Mesenchymal stem cell (in vitro differentiated cells and primary cell): ENCODE measurements at regions not wholly inside any gene's neighbourhood (a gene's known extent, or its start where the extent isn't known, plus 50 kb on each side); places are given as distances from the start of the nearest gene placed in this dataset.

Source experiments
- DNase-seq: peaks from one replicate; pipeline ENCODE4 v3.0.0-alpha.2; 2013
- H2AFZ ChIP-seq: one replicate; pipeline ENCODE4 v1.6.1; 2013; ENCODE audit warnings: low read depth, mild to moderate bottlenecking, control low read depth, inconsistent platforms, low read length, moderate library complexity
- H2AK5ac ChIP-seq: 2 replicates; pipeline ENCODE4 v1.6.1; 2013; ENCODE audit warnings: low read length, moderate library complexity, mild to moderate bottlenecking, inconsistent platforms; ENCODE audit not compliant: severe bottlenecking
- H2BK120ac ChIP-seq: one replicate; pipeline ENCODE4 v1.6.1; 2013; ENCODE audit warnings: low read depth, mild to moderate bottlenecking, inconsistent platforms, low read length, moderate library complexity
- H2BK12ac ChIP-seq, 2 experiments: one replicate each; pipeline ENCODE4 v1.6.1; 2013; ENCODE audit warnings: inconsistent platforms in 2 of 2, low read length in 2 of 2, mild to moderate bottlenecking in 2 of 2, moderate library complexity in 2 of 2, control low read depth in 1 of 2
- H2BK15ac ChIP-seq: one replicate; pipeline ENCODE4 v1.6.1; 2013; ENCODE audit warnings: mild to moderate bottlenecking, low read depth, inconsistent platforms; ENCODE audit not compliant: poor library complexity, severe bottlenecking
- H2BK5ac ChIP-seq: 2 replicates; pipeline ENCODE4 v1.6.1; 2013; ENCODE audit warnings: low read depth, mild to moderate bottlenecking, low read length, control low read depth, inconsistent platforms; ENCODE audit not compliant: poor library complexity, severe bottlenecking
- H3K14ac ChIP-seq, 2 experiments: one replicate each; pipeline ENCODE4 v1.6.1; 2013; ENCODE audit warnings: inconsistent platforms in 2 of 2, low read length in 2 of 2, control low read depth in 1 of 2, mild to moderate bottlenecking in 1 of 2, moderate library complexity in 1 of 2
- H3K18ac ChIP-seq, 2 experiments: one replicate each; pipeline ENCODE4 v1.6.1; 2013; ENCODE audit warnings: inconsistent platforms in 2 of 2, low read length in 2 of 2, control low read depth in 1 of 2, low read depth in 1 of 2, mild to moderate bottlenecking in 1 of 2
- H3K23ac ChIP-seq, 2 experiments: one replicate each; pipeline ENCODE4 v1.6.1; 2013; ENCODE audit warnings: inconsistent platforms in 2 of 2, low read length in 2 of 2, mild to moderate bottlenecking in 2 of 2, moderate library complexity in 2 of 2, control low read depth in 1 of 2
- H3K27ac ChIP-seq: 2 replicates; pipeline ENCODE4 v1.5.1; 2013; ENCODE audit warnings: mild to moderate bottlenecking, moderate library complexity, low read length, control low read depth, inconsistent platforms; ENCODE audit not compliant: poor library complexity, severe bottlenecking
- H3K27me3 ChIP-seq, 2 experiments: 2 replicates each; pipeline versions ENCODE4 v1.6.1 to v1.7.0; 2013; ENCODE audit warnings: low read length in 2 of 2, mild to moderate bottlenecking in 2 of 2, moderate library complexity in 2 of 2, control low read depth in 1 of 2, inconsistent platforms in 1 of 2; ENCODE audit not compliant: control insufficient read depth in 1 of 2, insufficient read depth in 1 of 2
- H3K36me3 ChIP-seq, 2 experiments: 2 replicates each; pipeline versions ENCODE4 v1.6.1 to v1.7.0; 2013; ENCODE audit warnings: low read length in 2 of 2, control low read depth in 1 of 2, inconsistent platforms in 1 of 2, low read depth in 1 of 2, mild to moderate bottlenecking in 1 of 2; ENCODE audit not compliant: insufficient read depth in 2 of 2, control insufficient read depth in 1 of 2
- H3K4ac ChIP-seq, 2 experiments: one replicate each; pipeline ENCODE4 v1.6.1; 2013; ENCODE audit warnings: inconsistent platforms in 2 of 2, low read length in 2 of 2, mild to moderate bottlenecking in 2 of 2, moderate library complexity in 2 of 2, control low read depth in 1 of 2, low read depth in 1 of 2
- H3K4me1 ChIP-seq: 2 replicates; pipeline ENCODE4 v1.6.1; 2013; ENCODE audit warnings: low read depth, low read length, control low read depth; ENCODE audit not compliant: control insufficient read depth, insufficient read depth
- H3K4me2 ChIP-seq: 2 replicates; pipeline ENCODE4 v1.6.1; 2013; ENCODE audit warnings: low read length, mild to moderate bottlenecking, inconsistent platforms; ENCODE audit not compliant: poor library complexity, severe bottlenecking
- H3K4me3 ChIP-seq, 2 experiments: 2 replicates each; pipeline versions ENCODE4 v1.5.1 to v1.7.0; 2013; ENCODE audit warnings: low read length in 2 of 2, mild to moderate bottlenecking in 2 of 2, control low read depth in 1 of 2, low read depth in 1 of 2; ENCODE audit not compliant: insufficient read depth in 1 of 2
- H3K79me1 ChIP-seq: replicated peaks from 2 replicates; pipeline ENCODE4 v1.6.1; 2013; ENCODE audit warnings: mild to moderate bottlenecking, control low read depth, low read length, inconsistent platforms; ENCODE audit not compliant: poor library complexity, severe bottlenecking
- H3K9ac ChIP-seq: 2 replicates; pipeline ENCODE4 v1.7.0; 2013; ENCODE audit warnings: mild to moderate bottlenecking, low read length, moderate library complexity
- H3K9me3 ChIP-seq: 2 replicates; pipeline ENCODE4 v1.7.0; 2013; ENCODE audit warnings: mild to moderate bottlenecking, low read length; ENCODE audit not compliant: control insufficient read depth
- H4K8ac ChIP-seq: one replicate; pipeline ENCODE4 v1.6.1; 2013; ENCODE audit warnings: inconsistent platforms, mild to moderate bottlenecking, low read length, moderate library complexity
- H4K91ac ChIP-seq: one replicate; pipeline ENCODE4 v1.6.1; 2013; ENCODE audit warnings: mild to moderate bottlenecking, low read length, inconsistent platforms
- WGBS: methylation state at CpG from one replicate; pipeline ENCODE4 v1.1.7; 2013; ENCODE audit warnings: mixed read lengths; 5-methylcytosine and 5-hydroxymethylcytosine counted together

DNA sequence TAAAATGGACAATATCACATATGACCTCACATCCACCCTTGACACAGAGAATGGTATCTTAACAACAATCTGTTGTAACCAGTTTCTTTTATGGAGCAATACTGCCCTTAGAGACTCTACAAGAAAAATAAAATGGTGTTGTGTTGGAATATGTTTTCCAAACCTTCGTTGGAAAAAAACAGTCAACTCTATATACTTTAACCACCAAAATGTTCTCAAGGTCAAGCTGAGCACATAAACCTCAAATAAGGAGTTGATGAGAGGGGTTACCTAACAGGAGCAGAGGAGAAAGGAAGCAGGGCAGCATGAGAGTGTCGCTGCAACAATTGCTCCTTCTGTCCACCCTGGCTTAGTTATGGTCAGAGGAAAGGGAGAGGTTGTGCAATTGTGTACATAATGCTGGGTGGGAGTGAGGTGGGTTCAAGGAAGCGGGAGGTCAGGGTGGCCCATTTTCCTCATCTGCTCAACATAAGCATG, 179.2 kb upstream of the BMP4 start:
- no peaks in the 10 kb centered on the region for H3K9me3 ChIP-seq
- H3K36me3 ChIP-seq: no peaks in the 10 kb centered on the region
- peak overlapping the region in 1 of 2 experiments; percentile 56 for H3K18ac ChIP-seq
- H2BK120ac ChIP-seq: no peak overlapping the region
- H2AK5ac ChIP-seq: no peak overlapping the region
- H4K8ac ChIP-seq: no peak overlapping the region
- WGBS: 67% methylated on average over 1 of the region's 3 CpGs
- DNase-seq: peak; percentile 32
- H4K91ac ChIP-seq: no peak overlapping the region
- H3K4ac ChIP-seq: no peak overlapping the region
- H3K4me2 ChIP-seq: no peak overlapping the region
- H2BK12ac ChIP-seq: peak overlapping the region in 1 of 2 experiments; percentile 83
- H3K14ac ChIP-seq: peak overlapping the region in 1 of 2 experiments; percentile 70
- H2AFZ ChIP-seq: no peak overlapping the region
- no peak overlapping the region for H3K4me3 ChIP-seq
- no peak overlapping the region for H3K23ac ChIP-seq
- H2BK5ac ChIP-seq: no peak overlapping the region
- no peak overlapping the region for H3K9ac ChIP-seq
- H3K27ac ChIP-seq: no peak overlapping the region
- H2BK15ac ChIP-seq: no peak overlapping the region
- peaks cover 5% of the 10 kb centered on the region for H3K4me1 ChIP-seq
- no peaks in the 10 kb centered on the region for H3K79me1 ChIP-seq
- H3K27me3 ChIP-seq: peaks cover 0 to 6% of the 10 kb centered on the region in 2 experiments

DNA sequence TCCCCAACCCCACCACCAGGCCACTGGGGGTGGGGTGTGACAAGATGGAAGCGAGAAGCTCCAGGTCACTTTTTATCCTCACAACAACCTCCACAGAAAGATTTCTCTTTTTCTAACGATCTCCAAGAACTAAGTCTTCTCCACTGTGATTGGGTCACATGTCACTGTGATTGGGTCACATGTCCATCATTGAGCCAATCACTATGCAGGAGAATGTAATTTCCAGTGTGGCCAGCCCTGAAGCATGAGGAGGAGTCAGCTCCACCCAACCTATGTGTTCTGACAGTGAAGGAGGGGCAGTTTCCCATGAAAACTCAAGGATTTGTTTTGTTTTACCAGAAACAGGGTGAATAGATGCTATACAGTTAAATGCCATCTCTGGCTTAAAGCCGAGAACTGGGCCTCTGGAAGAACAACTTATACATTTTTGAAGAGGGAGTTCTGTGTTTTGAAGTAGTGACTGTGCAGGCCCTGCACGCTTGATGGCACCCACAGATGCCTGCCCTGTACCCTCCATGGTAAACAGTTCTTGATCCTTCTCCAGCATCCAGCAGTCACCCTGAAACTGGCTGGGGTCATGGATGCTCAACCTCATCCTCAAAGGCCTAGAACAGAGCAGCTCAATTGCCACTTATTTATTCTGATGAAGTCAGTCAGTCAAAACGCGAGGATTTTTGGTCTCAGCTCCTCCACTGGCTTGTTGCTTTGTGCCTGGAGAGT, 180.4 kb upstream of the BMP4 start:
- Histone ChIP-seq H4K8ac (no peak overlapping the region), H3K14ac (no peak overlapping the region), H3K27me3 (peaks cover 0 to 6% of the 10 kb centered on the region in 2 experiments), H4K91ac (no peak overlapping the region), H3K23ac (no peak overlapping the region), H3K4me3 (no peak overlapping the region), H2BK120ac (no peak overlapping the region), H3K4me1 (peaks cover 5% of the 10 kb centered on the region), H3K9ac (no peak overlapping the region), H3K27ac (no peak overlapping the region), H2AK5ac (no peak overlapping the region), H3K18ac (peak overlapping the region in 1 of 2 experiments; percentile 1), H3K9me3 (no peaks in the 10 kb centered on the region), H2BK15ac (no peak overlapping the region), H3K79me1 (no peaks in the 10 kb centered on the region), H3K4ac (no peak overlapping the region), H2BK5ac (no peak overlapping the region), H2AFZ (no peak overlapping the region), H2BK12ac (peak overlapping the region in 1 of 2 experiments; percentile 3), H3K36me3 (no peaks in the 10 kb centered on the region), H3K4me2 (no peak overlapping the region)
- no peak for DNase-seq
- WGBS: 79% methylated on average over 6 of the region's 6 CpGs

DNA sequence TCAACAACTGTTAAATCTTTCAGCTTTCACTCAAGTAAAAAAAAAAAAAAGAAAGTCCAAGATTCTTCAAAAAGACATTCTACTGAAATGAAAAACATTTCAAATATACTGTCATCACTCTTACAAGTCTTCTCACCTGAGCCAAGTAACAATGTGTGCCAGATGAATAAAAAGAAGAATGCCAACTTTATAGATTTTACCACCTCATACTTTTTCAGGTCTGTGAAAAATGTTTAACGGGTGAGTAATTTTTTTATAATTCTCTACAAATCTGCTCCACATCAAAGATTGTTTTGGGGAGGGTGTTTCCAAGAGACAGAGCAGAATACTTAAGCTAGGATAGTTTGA, 181.0 kb upstream of the BMP4 start:
- Histone ChIP-seq H4K8ac (no peak overlapping the region), H2AFZ (no peak overlapping the region), H3K36me3 (no peaks in the 10 kb centered on the region), H3K79me1 (no peaks in the 10 kb centered on the region), H3K9me3 (no peaks in the 10 kb centered on the region), H3K27me3 (peaks cover 0 to 6% of the 10 kb centered on the region in 2 experiments), H3K4me2 (no peak overlapping the region), H2AK5ac (no peak overlapping the region), H3K4me1 (peaks cover 5% of the 10 kb centered on the region), H3K4ac (no peak overlapping the region), H3K9ac (no peak overlapping the region), H3K14ac (no peak overlapping the region), H3K18ac (no peak overlapping the region), H2BK5ac (no peak overlapping the region), H4K91ac (no peak overlapping the region), H3K23ac (no peak overlapping the region), H3K27ac (no peak overlapping the region), H3K4me3 (no peak overlapping the region), H2BK12ac (no peak overlapping the region), H2BK120ac (no peak overlapping the region), H2BK15ac (no peak overlapping the region)
- no peak for DNase-seq
- WGBS: no CpG with 5 or more reads among the region's 1 CpG

DNA sequence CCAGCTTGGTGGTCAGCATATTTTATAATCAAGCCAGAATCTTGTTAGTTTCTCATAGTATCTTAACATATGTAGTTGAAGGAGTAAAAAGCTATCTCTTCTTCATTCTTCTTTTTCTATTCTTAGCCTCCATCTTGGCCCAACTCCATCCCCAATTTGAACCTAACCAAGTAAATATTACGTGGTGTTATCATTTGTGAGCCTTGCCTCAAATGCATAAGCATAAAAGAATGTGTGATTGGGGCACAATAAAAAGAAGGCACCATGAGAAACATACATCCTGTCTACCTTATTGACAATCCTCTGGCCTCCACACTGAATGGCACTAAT, 181.4 kb upstream of the BMP4 start:
- no peaks in the 10 kb centered on the region for H3K79me1 ChIP-seq
- no peak overlapping the region for H2BK120ac ChIP-seq
- H2BK12ac ChIP-seq: no peak overlapping the region
- H2BK5ac ChIP-seq: no peak overlapping the region
- H2BK15ac ChIP-seq: no peak overlapping the region
- no peak overlapping the region for H3K4me2 ChIP-seq
- H3K9ac ChIP-seq: no peak overlapping the region
- no peak overlapping the region for H3K14ac ChIP-seq
- H4K91ac ChIP-seq: no peak overlapping the region
- 100% methylated on average over 1 of the region's 1 CpG for WGBS
- no peaks in the 10 kb centered on the region for H3K36me3 ChIP-seq
- no peak for DNase-seq
- H3K4me3 ChIP-seq: no peak overlapping the region
- H3K23ac ChIP-seq: no peak overlapping the region
- H3K4me1 ChIP-seq: peaks cover 5% of the 10 kb centered on the region
- H2AK5ac ChIP-seq: no peak overlapping the region
- H3K9me3 ChIP-seq: no peaks in the 10 kb centered on the region
- peaks cover 0 to 6% of the 10 kb centered on the region in 2 experiments for H3K27me3 ChIP-seq
- H4K8ac ChIP-seq: no peak overlapping the region
- no peak overlapping the region for H3K18ac ChIP-seq
- no peak overlapping the region for H3K27ac ChIP-seq
- no peak overlapping the region for H2AFZ ChIP-seq
- no peak overlapping the region for H3K4ac ChIP-seq
